Gastrocnemius medialis (tissue), 4 donors: ENCODE measurements at regions not wholly inside any gene's neighbourhood (a gene's known extent, or its start where the extent isn't known, plus 50 kb on each side); places are given as distances from the start of the nearest gene placed in this dataset.

Source experiments
- CTCF ChIP-seq, 5 experiments: fragments of 450-650 bp in 3 of 5; fragments of 200-600 bp in 2 of 5; sonication (generic) in 2 of 5; IDR thresholded peaks in 4 of 5; conservative IDR thresholded peaks in 1 of 5; 1 replicate in 4 of 5; 2 replicates in 1 of 5; pipeline ENCODE4 v1.5.1; 2016 to 2019; ENCODE audit warnings: antibody characterized with exemption in 5 of 5, mild to moderate bottlenecking in 3 of 5, moderate library complexity in 3 of 5
- POLR2A ChIP-seq, 2 donors: fragments of 450-650 bp; IDR thresholded peaks; one replicate each; pipeline ENCODE4 v1.6.1; 2017; ENCODE audit warnings: antibody characterized with exemption in 2 of 2, mild to moderate bottlenecking in 2 of 2, moderate library complexity in 2 of 2

DNA sequence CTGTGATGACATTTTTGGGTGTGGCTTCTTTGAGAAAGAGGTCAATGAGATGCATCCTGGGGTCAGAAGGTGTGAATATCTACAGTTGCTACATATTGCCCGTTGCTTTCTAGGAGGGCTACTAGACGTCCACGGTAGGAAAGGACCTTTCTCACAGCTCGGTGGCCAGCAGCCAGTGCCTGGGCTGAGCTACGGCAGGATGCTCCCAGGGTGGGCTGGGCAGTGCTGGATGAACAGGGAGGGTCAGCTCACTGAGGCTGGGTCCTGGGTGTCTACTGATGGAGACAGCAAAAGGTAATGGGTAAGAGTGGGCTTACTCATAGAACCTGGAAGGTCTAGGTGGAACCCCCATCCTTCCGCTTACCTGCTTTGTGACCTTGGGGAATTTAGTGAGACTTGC is 188.3 kb upstream of the WSCD1 start:
- TF ChIP-seq CTCF (IDR thresholded peaks at IDR 0.05 in 4 of 5, conservative IDR thresholded peaks at IDR 0.05 in 1 of 5) (no peak), POLR2A (IDR thresholded peaks at IDR 0.05) (no peak)
